ENCODE measurements at regions not wholly inside any gene's neighbourhood (a gene's known extent, or its start where the extent isn't known, plus 50 kb on each side); places are given as distances from the start of the nearest gene placed in this dataset.
"Not testable (repeated sequence)": the region's sequence is repeated elsewhere in the genome, so short reads cannot be mapped to it uniquely, and the experiment has no call there.

- H2AFZ ChIP-seq, result no peak overlapping the region
- H3K9me3 ChIP-seq (ENCODE audit: low read depth), result peaks cover 3% of the 10 kb centered on the region
- H3K27ac ChIP-seq, result no peak overlapping the region
- TF ChIP-seq EZH2 (IDR thresholded peaks at IDR 0.05; ENCODE audit: insufficient read depth, poor library complexity, severe bottlenecking) (no peak), EZH2phosphoT487 (IDR thresholded peaks at IDR 0.05; ENCODE audit: insufficient read depth, low read depth) (no peak)
- no peaks in the 10 kb centered on the region for H4K20me1 ChIP-seq (ENCODE audit: insufficient read depth)
- no peak overlapping the region for H3K4me3 ChIP-seq
- no peaks in the 10 kb centered on the region for H3F3A ChIP-seq (ENCODE audit: insufficient read depth)
- no peaks in the 10 kb centered on the region for H3K4me1 ChIP-seq (ENCODE audit: insufficient read depth)
- H3K9ac ChIP-seq, result no peak overlapping the region
- H3K9me2 ChIP-seq (ENCODE audit: insufficient read depth), result no peaks in the 10 kb centered on the region
- H3K36me3 ChIP-seq (ENCODE audit: low read depth), result no peaks in the 10 kb centered on the region
- no peaks in the 10 kb centered on the region for H3K79me2 ChIP-seq (ENCODE audit: insufficient read depth)
- DNase-seq, result no peak
- H3K4me2 ChIP-seq (ENCODE audit: unreplicated experiment), result no peak overlapping the region
- in situ Hi-C loops (cut with MboI), result no loop called here
- WGBS, 2 experiments (ENCODE audit: low coverage in 1 of 2, low lambda C conversion rate in 2 of 2, missing lambda C conversion rate in 2 of 2), result 17% methylated on average over 2 of the region's 2 CpGs
- no peaks in the 10 kb centered on the region for H3K27me3 ChIP-seq (replicated peaks; ENCODE audit: insufficient read depth)
These were observed 1133.5 kb upstream of the TMPRSS15 start for GRCh38 chr21:19537116-19537515.

- Histone ChIP-seq H3K27ac (no peak overlapping the region), H3K9me3 (ENCODE audit: low read depth) (peaks cover 3% of the 10 kb centered on the region), H3K79me2 (ENCODE audit: insufficient read depth) (no peaks in the 10 kb centered on the region), H2AFZ (no peak overlapping the region), H3K4me3 (no peak overlapping the region), H3K4me1 (ENCODE audit: insufficient read depth) (no peaks in the 10 kb centered on the region), H3K9me2 (ENCODE audit: insufficient read depth) (no peaks in the 10 kb centered on the region), H3K36me3 (ENCODE audit: low read depth) (no peaks in the 10 kb centered on the region), H3K4me2 (ENCODE audit: unreplicated experiment) (no peak overlapping the region), H3F3A (ENCODE audit: insufficient read depth) (no peaks in the 10 kb centered on the region), H4K20me1 (ENCODE audit: insufficient read depth) (no peaks in the 10 kb centered on the region), H3K9ac (no peak overlapping the region), H3K27me3 (replicated peaks; ENCODE audit: insufficient read depth) (no peaks in the 10 kb centered on the region)
- TF ChIP-seq EZH2 (IDR thresholded peaks at IDR 0.05; ENCODE audit: insufficient read depth, poor library complexity, severe bottlenecking) (no peak), EZH2phosphoT487 (IDR thresholded peaks at IDR 0.05; ENCODE audit: insufficient read depth, low read depth) (no peak)
- in situ Hi-C loops (cut with MboI), result no loop called here
- DNase-seq, result no peak
- 0 to 6% methylated on average over 2 of the region's 2 CpGs for WGBS, 2 experiments (ENCODE audit: low coverage in 1 of 2, low lambda C conversion rate in 2 of 2, missing lambda C conversion rate in 2 of 2)
These were observed 1136.7 kb upstream of the TMPRSS15 start for GRCh38 chr21:19540287-19540686.

DNA sequence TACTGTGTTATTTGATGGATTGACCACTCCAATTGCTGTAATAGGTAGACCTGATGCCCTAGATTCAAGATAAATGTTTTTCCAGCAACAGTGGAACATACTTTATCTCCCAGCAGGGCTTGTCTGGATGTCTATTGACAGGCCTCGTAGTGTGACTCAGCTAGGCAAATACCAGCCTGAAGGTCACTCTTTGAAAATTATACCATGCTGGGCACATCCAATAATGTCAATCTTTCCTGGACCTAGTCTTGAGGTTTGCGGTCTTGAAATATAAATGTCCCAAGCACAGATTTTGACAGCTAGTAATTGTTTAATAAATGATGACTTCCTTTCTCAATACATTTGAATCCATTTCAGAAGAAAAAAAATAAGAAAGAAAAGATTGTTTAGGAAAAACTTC is 1138.0 kb upstream of the TMPRSS15 start:
- in situ Hi-C loops (cut with MboI), result no loop called here
- Histone ChIP-seq H2AFZ (no peak overlapping the region), H4K20me1 (ENCODE audit: insufficient read depth) (no peaks in the 10 kb centered on the region), H3K4me1 (ENCODE audit: insufficient read depth) (no peaks in the 10 kb centered on the region), H3K36me3 (ENCODE audit: low read depth) (no peaks in the 10 kb centered on the region), H3F3A (ENCODE audit: insufficient read depth) (no peaks in the 10 kb centered on the region), H3K9me3 (ENCODE audit: low read depth) (peaks cover 3% of the 10 kb centered on the region), H3K9ac (no peak overlapping the region), H3K27ac (no peak overlapping the region), H3K9me2 (ENCODE audit: insufficient read depth) (no peaks in the 10 kb centered on the region), H3K27me3 (replicated peaks; ENCODE audit: insufficient read depth) (no peaks in the 10 kb centered on the region), H3K4me3 (no peak overlapping the region), H3K4me2 (ENCODE audit: unreplicated experiment) (no peak overlapping the region), H3K79me2 (ENCODE audit: insufficient read depth) (no peaks in the 10 kb centered on the region)
- 37 to 38% methylated on average over 2 of the region's 2 CpGs for whole genome bisulfite sequencing, 2 experiments (ENCODE audit: low coverage in 1 of 2, low lambda C conversion rate in 2 of 2, missing lambda C conversion rate in 2 of 2)
- TF ChIP-seq EZH2phosphoT487 (IDR thresholded peaks at IDR 0.05; ENCODE audit: insufficient read depth, low read depth) (no peak), EZH2 (IDR thresholded peaks at IDR 0.05; ENCODE audit: insufficient read depth, poor library complexity, severe bottlenecking) (no peak)
- no peak for DNase-seq

DNA sequence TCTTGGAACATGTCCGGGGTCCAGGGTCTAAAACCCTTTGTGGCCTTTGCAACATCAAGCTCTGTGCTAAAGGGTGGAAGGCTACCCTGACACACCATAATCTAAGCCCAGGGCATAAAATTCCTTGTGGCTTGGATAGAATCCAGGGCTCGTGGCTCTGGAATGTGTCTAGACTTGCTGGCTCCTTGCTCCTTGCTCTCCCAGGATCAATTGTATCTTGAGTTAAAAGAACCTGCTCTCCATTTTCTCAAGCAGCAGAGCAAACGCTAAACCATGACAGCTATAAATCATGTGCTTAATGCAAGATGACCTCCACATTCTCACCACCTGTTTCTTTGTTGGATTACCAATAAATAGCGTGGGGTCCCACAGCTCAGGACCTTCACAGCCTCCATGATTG is 1140.9 kb upstream of the TMPRSS15 start:
- H3K4me2 ChIP-seq (ENCODE audit: unreplicated experiment); H3K4me1 ChIP-seq (ENCODE audit: insufficient read depth); H3K27me3 ChIP-seq (replicated peaks; ENCODE audit: insufficient read depth); H3K36me3 ChIP-seq (ENCODE audit: low read depth); H2AFZ ChIP-seq; in situ Hi-C loops (cut with MboI); H3K79me2 ChIP-seq (ENCODE audit: insufficient read depth); H3F3A ChIP-seq (ENCODE audit: insufficient read depth); DNase-seq; H4K20me1 ChIP-seq (ENCODE audit: insufficient read depth); H3K4me3 ChIP-seq; H3K9me2 ChIP-seq (ENCODE audit: insufficient read depth); H3K9ac ChIP-seq; H3K27ac ChIP-seq: not testable (repeated sequence)
- WGBS, 2 experiments (ENCODE audit: low coverage in 1 of 2, low lambda C conversion rate in 2 of 2, missing lambda C conversion rate in 2 of 2), result 15 to 17% methylated on average over 4 of the region's 4 CpGs
- peaks cover 11% of the 10 kb centered on the region for H3K9me3 ChIP-seq (ENCODE audit: low read depth)
